Suppressor macrophage (primary cell): ENCODE measurements at regions not wholly inside any gene's neighbourhood (a gene's known extent, or its start where the extent isn't known, plus 50 kb on each side); places are given as distances from the start of the nearest gene placed in this dataset.

Experiments
- DNase-seq, 4 experiments: peaks; one replicate each; pipeline ENCODE4 v3.0.0-alpha.2; 2020 to 2022

GRCh38 chr15:69505956-69506556 lies 53.4 kb downstream of the RPLP1 start:
- no peak for DNase-seq

- peak; percentile 52 to 76 (median 66) for DNase-seq
These were observed 56.0 kb downstream of the RPLP1 start for GRCh38 chr15:69508659-69509058.

DNA sequence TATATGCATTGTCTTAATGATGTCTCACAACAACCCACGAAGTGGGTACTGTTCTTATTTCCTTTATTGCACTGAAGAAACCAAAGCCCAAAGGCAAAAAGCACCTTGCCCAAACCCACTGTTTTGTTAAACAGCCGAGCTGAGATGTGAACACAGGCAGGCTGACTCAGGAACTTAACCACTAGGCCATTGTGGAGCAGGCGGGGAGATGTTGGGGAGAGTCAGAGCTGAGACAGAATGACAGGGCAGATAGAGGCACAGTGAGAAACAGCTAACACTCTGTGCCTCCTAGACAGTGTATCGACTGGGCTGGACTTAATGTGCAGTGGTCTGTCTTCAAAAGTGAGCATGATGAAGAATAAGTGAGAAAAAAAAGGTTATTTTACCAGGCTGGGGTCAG lies 56.5 kb downstream of the RPLP1 start:
- DNase-seq, result peak in 1 of 4 experiments; percentile 11

- no peak for DNase-seq
These were observed 57.9 kb downstream of the RPLP1 start for GRCh38 chr15:69510556-69510955.

GRCh38 chr15:69511015-69511414 lies 58.4 kb downstream of the RPLP1 start:
- no peak for DNase-seq

- DNase-seq, result no peak
These were observed 59.2 kb downstream of the RPLP1 start for GRCh38 chr15:69511716-69512340.

DNA sequence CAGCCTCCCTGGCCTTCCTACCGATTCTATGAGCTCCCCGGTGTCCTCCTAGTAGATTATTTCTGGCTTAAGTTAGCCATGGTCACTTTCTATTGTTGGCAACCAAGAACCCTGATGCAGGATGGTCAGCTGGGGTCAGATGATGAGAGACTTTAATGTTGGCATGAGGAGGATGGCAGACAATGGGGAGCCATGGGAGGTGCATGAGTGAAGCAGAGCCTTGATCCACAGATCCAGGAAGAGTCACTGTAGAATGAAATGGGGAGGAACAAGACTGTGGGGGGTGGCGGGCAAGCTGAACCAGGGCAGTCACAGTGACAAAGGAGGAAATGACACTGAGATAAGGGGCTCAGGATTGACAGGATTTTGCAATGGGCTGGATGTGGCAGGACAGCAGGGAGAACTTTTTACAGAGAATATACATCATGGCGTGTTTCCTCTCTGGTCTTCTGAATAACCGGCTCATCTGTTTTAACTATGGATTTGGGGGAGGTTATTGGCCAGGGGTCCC lies 60.9 kb downstream of the RPLP1 start:
- peak in 3 of 4 experiments; percentile 15 to 24 (median 23) for DNase-seq

- DNase-seq, result no peak
These were observed 61.4 kb downstream of the RPLP1 start for GRCh38 chr15:69513986-69514385.

GRCh38 chr15:69515508-69515907 lies 62.9 kb downstream of the RPLP1 start:
- peak in 3 of 4 experiments; percentile 15 to 72 (median 44) for DNase-seq

DNA sequence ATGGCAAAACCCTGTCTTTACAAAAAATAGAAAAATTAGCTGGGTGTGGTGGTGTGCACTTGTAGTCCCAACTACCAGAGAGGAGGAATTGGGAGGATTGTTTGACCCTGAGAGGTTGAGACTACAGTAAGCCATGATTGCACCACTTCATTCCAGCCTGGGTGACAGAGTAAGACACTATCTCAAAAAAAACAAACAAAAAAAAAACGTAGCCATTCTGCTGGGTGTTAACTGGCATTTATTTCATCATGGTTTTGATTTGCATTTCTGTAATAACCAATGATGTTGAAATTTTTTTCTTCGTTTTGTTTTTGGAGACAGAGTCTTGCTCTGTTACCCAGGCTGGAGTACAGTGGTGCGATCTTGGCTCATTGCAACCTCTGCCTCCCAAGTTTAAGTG lies 63.3 kb downstream of the RPLP1 start:
- no peak for DNase-seq

DNA sequence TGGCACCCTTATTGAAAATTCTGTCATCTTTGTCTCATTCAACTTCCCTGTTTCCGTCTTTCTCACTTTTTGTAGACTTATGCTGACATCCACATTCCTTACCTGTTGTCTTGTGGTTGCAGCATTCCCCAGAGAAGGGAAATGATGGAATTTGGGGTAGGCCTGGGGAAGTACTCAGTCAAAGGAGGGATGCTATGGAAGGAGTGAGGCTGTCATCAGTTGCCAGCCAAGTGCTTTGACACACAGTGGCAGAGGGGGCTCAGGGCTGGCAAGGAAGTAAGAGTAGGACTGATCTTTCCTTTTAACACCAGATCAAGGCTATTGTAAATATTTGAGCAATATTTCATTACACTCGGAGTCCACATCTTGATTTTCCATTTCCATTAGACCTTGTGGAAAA lies 64.4 kb downstream of the RPLP1 start:
- DNase-seq, result no peak

DNA sequence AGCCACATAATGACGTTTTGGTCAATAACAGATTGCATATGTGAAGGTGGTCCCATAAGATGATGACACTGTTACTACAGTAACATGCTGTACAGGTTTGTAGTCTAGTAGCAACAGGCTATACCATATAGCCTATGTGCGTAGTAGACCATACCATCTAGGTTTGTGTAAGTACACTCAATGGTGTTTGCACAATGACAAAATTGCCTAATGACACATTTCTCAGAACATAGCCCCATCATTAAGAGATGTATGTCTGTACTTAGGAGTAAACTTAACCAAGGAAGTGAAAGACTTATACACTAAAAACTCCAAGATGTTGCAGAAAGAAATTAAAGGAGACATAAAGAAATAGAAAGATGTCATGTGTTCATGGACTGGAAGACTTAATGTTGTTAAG lies 66.2 kb downstream of the RPLP1 start:
- no peak for DNase-seq

GRCh38 chr15:69520067-69520466 lies 67.4 kb downstream of the RPLP1 start:
- DNase-seq, result no peak

- no peak for DNase-seq
These were observed 69.7 kb downstream of the RPLP1 start for GRCh38 chr15:69522361-69522760.

- peak; percentile 77 to 89 (median 82) for DNase-seq
These were observed 70.7 kb downstream of the RPLP1 start for GRCh38 chr15:69523010-69524001.

GRCh38 chr15:69524296-69524695 lies 71.7 kb downstream of the RPLP1 start:
- no peak for DNase-seq

GRCh38 chr15:69524814-69525213 lies 72.2 kb downstream of the RPLP1 start:
- no peak for DNase-seq

DNA sequence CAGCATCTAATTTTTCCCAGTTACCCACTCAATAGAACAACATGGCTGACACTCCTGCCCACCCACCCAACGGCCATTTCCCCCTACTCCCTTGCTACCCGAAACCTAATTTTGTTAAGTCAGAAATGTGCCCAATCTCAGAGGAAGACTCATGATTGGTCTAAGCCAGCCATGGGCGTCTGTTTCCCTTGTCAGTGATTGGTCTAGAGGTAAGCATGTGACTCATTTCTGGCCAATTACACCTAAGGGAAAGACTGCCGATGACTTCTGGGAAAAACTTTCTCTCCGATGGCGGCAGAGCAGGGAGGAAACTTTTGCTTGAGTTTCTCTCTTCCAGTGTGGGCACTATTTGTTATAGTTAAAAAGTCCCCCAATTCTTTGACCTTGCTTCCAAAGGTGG lies 72.9 kb downstream of the RPLP1 start:
- DNase-seq, result no peak

GRCh38 chr15:69526081-69527061 lies 73.8 kb downstream of the RPLP1 start:
- no peak for DNase-seq

DNA sequence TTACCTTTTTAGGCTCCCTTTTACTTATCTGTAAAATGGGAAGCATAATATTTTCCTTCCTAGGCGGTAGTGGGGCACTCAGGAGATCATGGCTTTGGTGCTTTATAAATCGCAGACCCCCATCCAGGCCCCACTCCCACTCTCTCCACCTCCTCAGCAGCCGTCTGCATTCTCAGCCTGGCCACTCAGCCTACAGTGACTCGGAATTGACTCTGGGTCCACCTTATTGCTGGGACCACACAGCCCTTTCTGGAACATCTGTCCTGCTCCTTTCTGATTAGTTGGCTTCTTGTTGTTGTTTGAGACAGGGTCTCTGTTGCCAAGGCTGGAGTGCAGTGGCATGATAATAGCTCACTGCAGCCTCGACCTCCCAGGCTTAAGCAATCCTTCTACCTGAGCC lies 76.5 kb downstream of the RPLP1 start:
- DNase-seq, result no peak

DNA sequence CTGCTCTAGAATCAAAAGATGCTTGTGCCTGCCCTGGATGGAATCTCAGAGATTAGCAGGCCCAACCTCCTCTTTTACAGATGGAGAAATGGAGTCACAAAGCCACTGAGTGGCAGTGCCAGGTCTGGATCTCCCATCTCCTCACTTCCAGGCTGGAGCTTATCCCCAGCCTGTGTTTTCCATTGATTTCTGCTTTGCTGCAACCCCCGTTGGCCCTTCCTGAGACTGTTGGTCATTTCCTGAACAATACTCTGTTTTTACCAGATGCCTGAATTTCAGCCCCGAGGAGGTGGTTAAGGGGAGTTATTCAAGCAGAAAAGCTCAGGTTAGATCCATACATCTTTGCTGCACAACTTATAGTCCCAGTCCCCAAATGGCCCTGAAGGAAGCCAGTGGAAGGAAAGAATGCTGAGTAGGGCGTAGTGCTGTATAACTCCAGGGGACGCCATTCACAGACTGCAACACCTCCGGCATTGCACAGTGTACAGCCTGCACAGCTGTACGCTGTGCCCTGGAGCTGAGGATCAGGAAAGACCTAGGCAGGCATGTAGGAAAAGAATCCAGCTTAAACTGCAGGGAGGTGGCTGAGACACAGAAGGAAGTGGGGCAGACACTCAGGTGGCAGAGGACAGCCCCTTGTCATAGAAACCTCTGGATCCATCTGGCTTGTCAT lies 77.5 kb downstream of the RPLP1 start:
- no peak for DNase-seq
